WTC11 (cell line): ENCODE measurements at regions not wholly inside any gene's neighbourhood (a gene's known extent, or its start where the extent isn't known, plus 50 kb on each side); places are given as distances from the start of the nearest gene placed in this dataset.

ENCODE experiments used
- ATAC-seq: fragments of 200-7000 bp; cut with Tn5 transposase; 2 replicates; pipeline ENCODE4 v1.10.0; 2021; ENCODE audit warnings: mild to moderate bottlenecking, moderate library complexity
- CTCF ChIA-PET: fragments of 300-600 bp; sonication (Branson Sonifier 250); formaldehyde crosslinking; loops from one replicate; lab custom pipeline; 2021; ENCODE audit warnings: antibody characterized with exemption; lab: Charles Lee
- POLR2A ChIA-PET: fragments of 350-600 bp; sonication (Branson Sonifier 250); formaldehyde crosslinking; loops from one replicate; lab custom pipeline; 2021; ENCODE audit warnings: antibody characterized with exemption; lab: Charles Lee
- DNase-seq: peaks from one replicate; pipeline ENCODE4 v3.0.0; 2021; ENCODE audit warnings: low spot score
- H3K27ac Mint-ChIP-seq: 2 replicates; pipeline ENCODE4 v1.8.0; 2021; ENCODE audit warnings: mixed read lengths
- H3K27me3 Mint-ChIP-seq: 2 replicates; pipeline ENCODE4 v1.8.0; 2021; ENCODE audit warnings: low read depth, mild to moderate bottlenecking, moderate library complexity, mixed read lengths
- H3K36me3 Mint-ChIP-seq: 2 replicates; pipeline ENCODE4 v1.8.0; 2021; ENCODE audit warnings: mixed read lengths
- H3K4me1 Mint-ChIP-seq: 2 replicates; pipeline ENCODE4 v1.8.0; 2022; ENCODE audit warnings: mixed read lengths
- H3K4me3 Mint-ChIP-seq: 2 replicates; pipeline ENCODE4 v1.8.0; 2021; ENCODE audit warnings: mild to moderate bottlenecking, moderate library complexity, mixed read lengths
- H3K9me3 Mint-ChIP-seq: 2 replicates; pipeline ENCODE4 v1.8.0; 2021; ENCODE audit warnings: mixed read lengths
- ELF4 ChIP-seq: sonication (generic); formaldehyde crosslinking; IDR thresholded peaks from 2 replicates; pipeline ENCODE4 v1.8.1; 2022; ENCODE audit warnings: low read depth, mild to moderate bottlenecking, moderate library complexity, missing genetic modification reagents
- ESRRA ChIP-seq: sonication (generic); formaldehyde crosslinking; IDR thresholded peaks from 2 replicates; pipeline ENCODE4 v1.8.1; 2022; ENCODE audit warnings: mild to moderate bottlenecking, missing genetic modification reagents, borderline replicate concordance
- KAT7 ChIP-seq: sonication (generic); formaldehyde crosslinking; IDR thresholded peaks from 2 replicates; pipeline ENCODE4 v1.8.1; 2023; ENCODE audit warnings: missing genetic modification reagents, mild to moderate bottlenecking, borderline replicate concordance
- NFE2L1 ChIP-seq: sonication (generic); formaldehyde crosslinking; IDR thresholded peaks from 2 replicates; pipeline ENCODE4 v1.8.1; 2023; ENCODE audit warnings: missing genetic modification reagents
- TEAD4 ChIP-seq: sonication (generic); formaldehyde crosslinking; IDR thresholded peaks from 2 replicates; pipeline ENCODE4 v1.8.0; 2022; ENCODE audit warnings: mild to moderate bottlenecking, missing genetic modification reagents
- TP53 ChIP-seq: sonication (generic); formaldehyde crosslinking; IDR thresholded peaks from 2 replicates; pipeline ENCODE4 v1.8.1; 2023; ENCODE audit warnings: mild to moderate bottlenecking, missing genetic modification reagents
- ZNF138 ChIP-seq: sonication (generic); formaldehyde crosslinking; conservative IDR thresholded peaks from 2 replicates; pipeline ENCODE4 v1.8.1; 2022; ENCODE audit warnings: mild to moderate bottlenecking, moderate library complexity, missing genetic modification reagents
- ZNF219 ChIP-seq: sonication (generic); formaldehyde crosslinking; IDR thresholded peaks from 2 replicates; pipeline ENCODE4 v1.8.0; 2023; ENCODE audit warnings: missing genetic modification reagents, mild to moderate bottlenecking, borderline replicate concordance
- ZNF263 ChIP-seq: sonication (generic); formaldehyde crosslinking; IDR thresholded peaks from 2 replicates; pipeline ENCODE4 v1.8.1; 2022; ENCODE audit warnings: low read depth, mild to moderate bottlenecking, moderate library complexity, missing genetic modification reagents
- ZNF317 ChIP-seq: sonication (generic); formaldehyde crosslinking; IDR thresholded peaks from 2 replicates; pipeline ENCODE4 v1.8.1; 2023; ENCODE audit warnings: low read depth, mild to moderate bottlenecking, moderate library complexity, missing genetic modification reagents, borderline replicate concordance
- ZNF416 ChIP-seq: fragments of 250-450 bp; sonication (Bioruptor Pico); IDR thresholded peaks from 2 replicates; pipeline ENCODE4 v1.9.0; 2021; ENCODE audit warnings: mild to moderate bottlenecking, inconsistent platforms
- TF ChIP-seq, protein P1 (sequence below): sonication (generic); formaldehyde crosslinking; conservative IDR thresholded peaks from 2 replicates; pipeline ENCODE4 v1.8.1; 2023; ENCODE audit warnings: mild to moderate bottlenecking, low read depth, missing genetic modification reagents, moderate library complexity
- TF ChIP-seq, protein P2 (sequence below): sonication (generic); formaldehyde crosslinking; IDR thresholded peaks from 2 replicates; pipeline ENCODE4 v1.8.0; 2023; ENCODE audit warnings: missing genetic modification reagents
- TF ChIP-seq, protein P3 (sequence below): fragments of 250-450 bp; sonication (Bioruptor Pico); IDR thresholded peaks from 2 replicates; pipeline ENCODE4 v1.9.0; 2021; ENCODE audit warnings: moderate library complexity, mild to moderate bottlenecking, inconsistent platforms, borderline replicate concordance
- TF ChIP-seq, protein P4 (sequence below): fragments of 250-450 bp; sonication (Bioruptor Pico); conservative IDR thresholded peaks from 2 replicates; pipeline ENCODE4 v1.9.0; 2021; ENCODE audit warnings: mild to moderate bottlenecking
- TF ChIP-seq, protein P5 (sequence below): sonication (generic); formaldehyde crosslinking; IDR thresholded peaks from 2 replicates; pipeline ENCODE4 v1.8.1; 2022; ENCODE audit warnings: mild to moderate bottlenecking, moderate library complexity, missing genetic modification reagents
- TF ChIP-seq, protein P6 (sequence below): sonication (generic); formaldehyde crosslinking; IDR thresholded peaks from 2 replicates; pipeline ENCODE4 v1.8.0; 2022; ENCODE audit warnings: mild to moderate bottlenecking, missing genetic modification reagents
- TF ChIP-seq, protein P7 (sequence below): sonication (generic); formaldehyde crosslinking; conservative IDR thresholded peaks from 2 replicates; pipeline ENCODE4 v1.8.1; 2022; ENCODE audit warnings: mild to moderate bottlenecking, missing genetic modification reagents
- TF ChIP-seq, protein P8 (sequence below): sonication (generic); formaldehyde crosslinking; IDR thresholded peaks from 2 replicates; pipeline ENCODE4 v1.8.1; 2022; ENCODE audit warnings: low read depth, mild to moderate bottlenecking, moderate library complexity, missing genetic modification reagents, borderline replicate concordance
- TF ChIP-seq, protein P9 (sequence below): sonication (generic); formaldehyde crosslinking; IDR thresholded peaks from 2 replicates; pipeline ENCODE4 v1.8.0; 2022; ENCODE audit warnings: mild to moderate bottlenecking, missing genetic modification reagents

DNA sequence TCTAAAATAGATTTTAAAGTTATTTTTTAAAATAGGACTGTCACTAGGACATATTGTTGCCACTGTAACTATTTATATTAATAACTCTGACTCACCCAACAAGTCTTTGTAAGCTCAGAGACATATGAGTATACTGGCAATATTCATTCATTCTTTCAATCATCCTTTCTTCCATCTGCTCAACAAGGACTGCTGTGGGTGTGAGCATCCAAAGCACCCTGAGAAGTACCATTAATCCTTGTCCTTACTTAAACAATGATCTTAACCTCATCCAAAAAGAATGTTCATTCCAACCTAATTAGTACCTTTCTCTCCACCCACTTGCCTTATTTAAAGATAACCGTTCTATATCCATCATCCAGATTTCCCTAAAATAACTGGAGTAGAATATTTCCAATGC, 94.2 kb upstream of the PPP2R3A start:
- H3K9me3 Mint-ChIP-seq: peaks cover 48% of the 10 kb centered on the region
- no peak for ATAC-seq
- H3K27ac Mint-ChIP-seq: no peak overlapping the region
- no peaks in the 10 kb centered on the region for H3K4me1 Mint-ChIP-seq
- POLR2A ChIA-PET: no interaction called here
- TF ChIP-seq, protein P1, sequence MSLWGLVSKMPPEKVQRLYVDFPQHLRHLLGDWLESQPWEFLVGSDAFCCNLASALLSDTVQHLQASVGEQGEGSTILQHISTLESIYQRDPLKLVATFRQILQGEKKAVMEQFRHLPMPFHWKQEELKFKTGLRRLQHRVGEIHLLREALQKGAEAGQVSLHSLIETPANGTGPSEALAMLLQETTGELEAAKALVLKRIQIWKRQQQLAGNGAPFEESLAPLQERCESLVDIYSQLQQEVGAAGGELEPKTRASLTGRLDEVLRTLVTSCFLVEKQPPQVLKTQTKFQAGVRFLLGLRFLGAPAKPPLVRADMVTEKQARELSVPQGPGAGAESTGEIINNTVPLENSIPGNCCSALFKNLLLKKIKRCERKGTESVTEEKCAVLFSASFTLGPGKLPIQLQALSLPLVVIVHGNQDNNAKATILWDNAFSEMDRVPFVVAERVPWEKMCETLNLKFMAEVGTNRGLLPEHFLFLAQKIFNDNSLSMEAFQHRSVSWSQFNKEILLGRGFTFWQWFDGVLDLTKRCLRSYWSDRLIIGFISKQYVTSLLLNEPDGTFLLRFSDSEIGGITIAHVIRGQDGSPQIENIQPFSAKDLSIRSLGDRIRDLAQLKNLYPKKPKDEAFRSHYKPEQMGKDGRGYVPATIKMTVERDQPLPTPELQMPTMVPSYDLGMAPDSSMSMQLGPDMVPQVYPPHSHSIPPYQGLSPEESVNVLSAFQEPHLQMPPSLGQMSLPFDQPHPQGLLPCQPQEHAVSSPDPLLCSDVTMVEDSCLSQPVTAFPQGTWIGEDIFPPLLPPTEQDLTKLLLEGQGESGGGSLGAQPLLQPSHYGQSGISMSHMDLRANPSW (CRISPR knock-in tag): no peak
- TF ChIP-seq KAT7 (no peak), ESRRA (CRISPR knock-in tag) (no peak), ZNF416 (CRISPR knock-in tag) (no peak), ZNF138 (CRISPR knock-in tag) (no peak), ZNF219 (CRISPR knock-in tag) (no peak), ZNF317 (CRISPR knock-in tag) (no peak), TP53 (CRISPR knock-in tag) (no peak), NFE2L1 (CRISPR knock-in tag) (no peak)
- TF ChIP-seq, protein P2, sequence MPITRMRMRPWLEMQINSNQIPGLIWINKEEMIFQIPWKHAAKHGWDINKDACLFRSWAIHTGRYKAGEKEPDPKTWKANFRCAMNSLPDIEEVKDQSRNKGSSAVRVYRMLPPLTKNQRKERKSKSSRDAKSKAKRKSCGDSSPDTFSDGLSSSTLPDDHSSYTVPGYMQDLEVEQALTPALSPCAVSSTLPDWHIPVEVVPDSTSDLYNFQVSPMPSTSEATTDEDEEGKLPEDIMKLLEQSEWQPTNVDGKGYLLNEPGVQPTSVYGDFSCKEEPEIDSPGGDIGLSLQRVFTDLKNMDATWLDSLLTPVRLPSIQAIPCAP (CRISPR knock-in tag): no peak
- TF ChIP-seq, protein P3, sequence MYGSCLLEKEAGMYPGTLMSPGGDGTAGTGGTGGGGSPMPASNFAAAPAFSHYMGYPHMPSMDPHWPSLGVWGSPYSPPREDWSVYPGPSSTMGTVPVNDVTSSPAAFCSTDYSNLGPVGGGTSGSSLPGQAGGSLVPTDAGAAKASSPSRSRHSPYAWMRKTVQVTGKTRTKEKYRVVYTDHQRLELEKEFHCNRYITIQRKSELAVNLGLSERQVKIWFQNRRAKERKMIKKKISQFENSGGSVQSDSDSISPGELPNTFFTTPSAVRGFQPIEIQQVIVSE (CRISPR knock-in tag): no peak
- TF ChIP-seq, protein P4, sequence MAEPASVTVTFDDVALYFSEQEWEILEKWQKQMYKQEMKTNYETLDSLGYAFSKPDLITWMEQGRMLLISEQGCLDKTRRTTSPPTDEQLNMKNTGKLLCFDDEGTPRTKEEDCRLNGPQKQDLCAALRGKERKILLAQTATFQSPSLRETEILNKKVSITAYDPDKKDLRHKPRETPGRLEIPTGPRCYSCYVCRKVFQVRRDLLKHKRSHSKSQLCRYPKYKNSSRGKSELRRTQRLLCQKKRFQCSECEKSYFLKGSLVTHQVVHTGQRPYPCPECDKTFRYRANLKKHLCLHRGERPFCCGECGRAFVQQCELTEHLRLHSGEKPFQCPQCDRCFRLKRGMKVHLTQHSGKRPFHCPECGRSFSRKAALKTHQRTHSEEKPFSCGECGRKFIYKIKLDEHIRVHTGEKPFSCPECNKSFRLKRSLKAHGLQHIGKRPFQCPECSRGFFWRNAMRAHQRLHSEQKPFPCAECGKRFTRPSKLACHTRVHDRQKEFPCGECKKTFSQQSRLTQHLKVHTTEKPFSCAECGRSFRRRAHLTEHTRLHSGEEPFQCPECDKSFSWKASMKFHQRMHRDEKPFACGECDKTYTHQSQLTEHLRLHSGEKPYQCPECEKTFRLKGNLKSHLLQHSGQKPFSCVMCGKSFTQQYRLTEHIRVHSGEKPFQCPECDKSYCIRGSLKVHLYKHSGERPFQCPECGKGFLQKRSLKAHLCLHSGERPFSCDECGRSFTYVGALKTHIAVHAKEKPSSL: no peak
- TF ChIP-seq, protein P5, sequence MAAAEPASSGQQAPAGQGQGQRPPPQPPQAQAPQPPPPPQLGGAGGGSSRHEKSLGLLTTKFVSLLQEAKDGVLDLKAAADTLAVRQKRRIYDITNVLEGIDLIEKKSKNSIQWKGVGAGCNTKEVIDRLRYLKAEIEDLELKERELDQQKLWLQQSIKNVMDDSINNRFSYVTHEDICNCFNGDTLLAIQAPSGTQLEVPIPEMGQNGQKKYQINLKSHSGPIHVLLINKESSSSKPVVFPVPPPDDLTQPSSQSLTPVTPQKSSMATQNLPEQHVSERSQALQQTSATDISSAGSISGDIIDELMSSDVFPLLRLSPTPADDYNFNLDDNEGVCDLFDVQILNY (CRISPR knock-in tag): no peak
- TF ChIP-seq, protein P6, sequence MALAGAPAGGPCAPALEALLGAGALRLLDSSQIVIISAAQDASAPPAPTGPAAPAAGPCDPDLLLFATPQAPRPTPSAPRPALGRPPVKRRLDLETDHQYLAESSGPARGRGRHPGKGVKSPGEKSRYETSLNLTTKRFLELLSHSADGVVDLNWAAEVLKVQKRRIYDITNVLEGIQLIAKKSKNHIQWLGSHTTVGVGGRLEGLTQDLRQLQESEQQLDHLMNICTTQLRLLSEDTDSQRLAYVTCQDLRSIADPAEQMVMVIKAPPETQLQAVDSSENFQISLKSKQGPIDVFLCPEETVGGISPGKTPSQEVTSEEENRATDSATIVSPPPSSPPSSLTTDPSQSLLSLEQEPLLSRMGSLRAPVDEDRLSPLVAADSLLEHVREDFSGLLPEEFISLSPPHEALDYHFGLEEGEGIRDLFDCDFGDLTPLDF (CRISPR knock-in tag): no peak
- TF ChIP-seq, protein P7, sequence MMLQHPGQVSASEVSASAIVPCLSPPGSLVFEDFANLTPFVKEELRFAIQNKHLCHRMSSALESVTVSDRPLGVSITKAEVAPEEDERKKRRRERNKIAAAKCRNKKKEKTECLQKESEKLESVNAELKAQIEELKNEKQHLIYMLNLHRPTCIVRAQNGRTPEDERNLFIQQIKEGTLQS (CRISPR knock-in tag): no peak
- TF ChIP-seq, all 79 proteins: peak for 0
- DNase-seq: no peak
- Mint-ChIP-seq H3K36me3 (peaks cover 14% of the 10 kb centered on the region), H3K27me3 (peaks cover 2% of the 10 kb centered on the region; the same call in 1 of the 2 replicates), H3K4me3 (no peak overlapping the region)
- CTCF ChIA-PET: no interaction called here

DNA sequence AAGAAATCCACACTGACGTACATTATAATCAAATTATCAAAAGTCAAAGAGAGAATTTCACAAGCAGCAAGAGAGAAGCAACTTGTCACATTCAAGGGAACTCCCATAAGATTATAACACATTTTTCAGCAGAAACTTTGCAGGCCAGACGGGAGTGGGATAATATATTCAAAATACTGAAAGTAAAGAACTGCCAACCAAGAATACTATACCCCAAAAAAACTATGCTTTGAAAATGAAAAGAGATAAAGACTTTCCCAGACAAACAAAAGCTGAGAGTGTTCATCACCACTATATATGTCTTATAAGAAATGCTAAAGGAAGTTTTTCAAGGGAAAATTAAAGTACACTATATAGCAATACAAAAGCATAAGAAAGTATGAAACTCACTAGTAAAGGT, 91.5 kb upstream of the PPP2R3A start:
- Mint-ChIP-seq H3K27ac (no peak overlapping the region), H3K9me3 (peaks cover 51% of the 10 kb centered on the region), H3K4me1 (no peaks in the 10 kb centered on the region), H3K4me3 (no peak overlapping the region), H3K27me3 (peaks cover 2% of the 10 kb centered on the region; the same call in 1 of the 2 replicates), H3K36me3 (peaks cover 14% of the 10 kb centered on the region)
- DNase-seq (no peak), ATAC-seq (no peak)
- ChIA-PET CTCF (no interaction called here), POLR2A (no interaction called here)
- TF ChIP-seq TEAD4 (no peak), ZNF263 (CRISPR knock-in tag) (no peak), ELF4 (CRISPR knock-in tag) (no peak)
- TF ChIP-seq, protein P8, sequence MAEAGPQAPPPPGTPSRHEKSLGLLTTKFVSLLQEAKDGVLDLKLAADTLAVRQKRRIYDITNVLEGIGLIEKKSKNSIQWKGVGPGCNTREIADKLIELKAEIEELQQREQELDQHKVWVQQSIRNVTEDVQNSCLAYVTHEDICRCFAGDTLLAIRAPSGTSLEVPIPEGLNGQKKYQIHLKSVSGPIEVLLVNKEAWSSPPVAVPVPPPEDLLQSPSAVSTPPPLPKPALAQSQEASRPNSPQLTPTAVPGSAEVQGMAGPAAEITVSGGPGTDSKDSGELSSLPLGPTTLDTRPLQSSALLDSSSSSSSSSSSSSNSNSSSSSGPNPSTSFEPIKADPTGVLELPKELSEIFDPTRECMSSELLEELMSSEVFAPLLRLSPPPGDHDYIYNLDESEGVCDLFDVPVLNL (CRISPR knock-in tag): no peak
- TF ChIP-seq, protein P9, sequence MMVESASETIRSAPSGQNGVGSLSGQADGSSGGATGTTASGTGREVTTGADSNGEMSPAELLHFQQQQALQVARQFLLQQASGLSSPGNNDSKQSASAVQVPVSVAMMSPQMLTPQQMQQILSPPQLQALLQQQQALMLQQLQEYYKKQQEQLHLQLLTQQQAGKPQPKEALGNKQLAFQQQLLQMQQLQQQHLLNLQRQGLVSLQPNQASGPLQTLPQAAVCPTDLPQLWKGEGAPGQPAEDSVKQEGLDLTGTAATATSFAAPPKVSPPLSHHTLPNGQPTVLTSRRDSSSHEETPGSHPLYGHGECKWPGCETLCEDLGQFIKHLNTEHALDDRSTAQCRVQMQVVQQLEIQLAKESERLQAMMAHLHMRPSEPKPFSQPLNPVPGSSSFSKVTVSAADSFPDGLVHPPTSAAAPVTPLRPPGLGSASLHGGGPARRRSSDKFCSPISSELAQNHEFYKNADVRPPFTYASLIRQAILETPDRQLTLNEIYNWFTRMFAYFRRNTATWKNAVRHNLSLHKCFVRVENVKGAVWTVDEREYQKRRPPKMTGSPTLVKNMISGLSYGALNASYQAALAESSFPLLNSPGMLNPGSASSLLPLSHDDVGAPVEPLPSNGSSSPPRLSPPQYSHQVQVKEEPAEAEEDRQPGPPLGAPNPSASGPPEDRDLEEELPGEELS: no peak
- TF ChIP-seq, protein P1 (CRISPR knock-in tag): no peak
